H1 (cell line): ENCODE measurements at regions not wholly inside any gene's neighbourhood (a gene's known extent, or its start where the extent isn't known, plus 50 kb on each side); places are given as distances from the start of the nearest gene placed in this dataset.

Experiments
- CTCF ChIA-PET: fragments of 300-600 bp; sonication (Branson Sonifier 250); formaldehyde crosslinking; loops from one replicate; lab custom pipeline; 2021; ENCODE audit not compliant: partially characterized antibody; lab: Charles Lee
- POLR2A ChIA-PET: fragments of 300-600 bp; sonication (Branson Sonifier 250); formaldehyde crosslinking; loops from one replicate; lab custom pipeline; 2021; ENCODE audit warnings: inconsistent platforms; ENCODE audit not compliant: partially characterized antibody; lab: Charles Lee
- DNase-seq, 2 experiments: peaks; one replicate each; pipeline versions ENCODE4 v3.0.0 to v3.0.0-alpha.2; 2010 to 2022; ENCODE audit warnings: low spot score in 2 of 2, low read depth in 1 of 2, mixed read lengths in 1 of 2
- FAIRE-seq: peaks from 2 replicates; lab custom pipeline; 2011; peaks lifted over from hg19 to GRCh38; lab: Jason Lieb, UNC
- H2AFZ ChIP-seq: 2 replicates; pipeline ENCODE4 v1.8.1; 2012; ENCODE audit warnings: low read length, inconsistent platforms
- H2AK5ac ChIP-seq: 2 replicates; pipeline ENCODE4 v1.6.1; 2013; ENCODE audit warnings: low read depth, low read length
- H2BK120ac ChIP-seq: replicated peaks from 2 replicates; pipeline ENCODE3; 2013; ENCODE audit warnings: low read depth, low read length, inconsistent platforms
- H2BK12ac ChIP-seq: 2 replicates; pipeline ENCODE4 v1.6.1; 2013; ENCODE audit warnings: low read depth, low read length
- H2BK15ac ChIP-seq: 2 replicates; pipeline ENCODE4 v1.6.1; 2013; ENCODE audit warnings: low read length
- H2BK20ac ChIP-seq: 2 replicates; pipeline ENCODE4 v1.6.1; 2013; ENCODE audit warnings: low read length
- H2BK5ac ChIP-seq: 2 replicates; pipeline ENCODE4 v1.6.1; 2013; ENCODE audit warnings: low read depth, low read length
- H3K14ac ChIP-seq: 2 replicates; pipeline ENCODE4 v1.6.1; 2013; ENCODE audit warnings: inconsistent platforms; ENCODE audit not compliant: insufficient read length
- H3K18ac ChIP-seq: 2 replicates; pipeline ENCODE4 v1.6.1; 2013; ENCODE audit warnings: low read length; ENCODE audit errors: extremely low read depth
- H3K23ac ChIP-seq: 2 replicates; pipeline ENCODE4 v1.6.1; 2013; ENCODE audit warnings: inconsistent platforms; ENCODE audit not compliant: insufficient read length
- H3K23me2 ChIP-seq: 2 replicates; pipeline ENCODE4 v1.6.1; 2013; ENCODE audit warnings: low read depth, low read length
- H3K27ac ChIP-seq: 2 replicates; pipeline ENCODE4 v1.6.1; 2011; ENCODE audit warnings: low read depth, low read length, inconsistent platforms
- H3K27me3 ChIP-seq, 4 experiments: replicated peaks in 1 of 4; 1 replicate in 1 of 4; 2 replicates in 3 of 4; pipeline versions ENCODE4 v1.6.1 to v1.8.1; 2011 to 2013; ENCODE audit warnings: low read length in 3 of 4, mild to moderate bottlenecking in 3 of 4, inconsistent platforms in 2 of 4, mixed read lengths in 2 of 4, moderate library complexity in 1 of 4; ENCODE audit not compliant: control insufficient read depth in 3 of 4, insufficient read depth in 3 of 4; ENCODE audit errors: extremely low read depth in 1 of 4
- H3K36me3 ChIP-seq, 4 experiments: 2 replicates each; pipeline versions ENCODE4 v1.6.1 to v1.8.1; 2011 to 2013; ENCODE audit warnings: mild to moderate bottlenecking in 4 of 4, low read length in 3 of 4, moderate library complexity in 2 of 4, control low read depth in 1 of 4, inconsistent platforms in 1 of 4; ENCODE audit not compliant: insufficient read depth in 4 of 4, control insufficient read depth in 2 of 4
- H3K4ac ChIP-seq: replicated peaks from 2 replicates; pipeline ENCODE3; 2013; ENCODE audit warnings: low read length, low read depth, mixed read lengths, inconsistent platforms; ENCODE audit not compliant: insufficient read length
- H3K4me1 ChIP-seq, 4 experiments: replicated peaks in 1 of 4; 1 replicate in 1 of 4; 2 replicates in 3 of 4; pipeline versions ENCODE4 v1.6.1 to v1.8.1; 2011 to 2013; ENCODE audit warnings: low read length in 3 of 4, inconsistent platforms in 2 of 4, mixed read lengths in 1 of 4; ENCODE audit not compliant: insufficient read depth in 4 of 4, control insufficient read depth in 3 of 4
- H3K4me2 ChIP-seq, 2 experiments: 2 replicates each; pipeline versions ENCODE4 v1.6.1 to v1.8.1; 2011 to 2013; ENCODE audit warnings: low read depth in 2 of 2, low read length in 2 of 2, control low read depth in 1 of 2, inconsistent platforms in 1 of 2, mild to moderate bottlenecking in 1 of 2; ENCODE audit not compliant: insufficient read depth in 1 of 2
- H3K4me3 ChIP-seq, 4 experiments: fragments of 200-600, 300-600 bp in 1 of 4; sonication (generic), shearing (Covaris generic), sonication (Bioruptor Twin) in 1 of 4; 2 replicates each; pipeline versions ENCODE4 v1.5.1 to v1.8.1; 2011 to 2016; ENCODE audit warnings: low read length in 4 of 4, low read depth in 3 of 4, control low read depth in 2 of 4, inconsistent platforms in 2 of 4, mild to moderate bottlenecking in 2 of 4, mixed read lengths in 1 of 4, moderate library complexity in 1 of 4; ENCODE audit not compliant: insufficient read depth in 2 of 4; ENCODE audit errors: extremely low read depth in 1 of 4
- H3K56ac ChIP-seq: replicated peaks from 2 replicates; pipeline ENCODE3; 2013; ENCODE audit warnings: low read depth, mild to moderate bottlenecking, mixed read lengths, low read length, inconsistent platforms; ENCODE audit not compliant: insufficient read length
- H3K79me1 ChIP-seq: 2 replicates; pipeline ENCODE4 v1.6.1; 2013; ENCODE audit warnings: low read depth, low read length, control low read depth
- H3K79me2 ChIP-seq, 2 experiments: 2 replicates each; pipeline versions ENCODE4 v1.6.1 to v1.8.1; 2012 to 2013; ENCODE audit warnings: low read length in 2 of 2, mild to moderate bottlenecking in 2 of 2, inconsistent platforms in 1 of 2; ENCODE audit not compliant: insufficient read depth in 2 of 2, control insufficient read depth in 1 of 2
- H3K9ac ChIP-seq, 4 experiments: replicated peaks in 1 of 4; 1 replicate in 1 of 4; 2 replicates in 3 of 4; pipeline versions ENCODE4 v1.6.1 to v1.8.1; 2011 to 2013; ENCODE audit warnings: low read depth in 3 of 4, low read length in 3 of 4, control low read depth in 2 of 4, mild to moderate bottlenecking in 2 of 4, moderate library complexity in 2 of 4, inconsistent platforms in 1 of 4; ENCODE audit errors: extremely low read depth in 1 of 4
- H3K9me3 ChIP-seq, 2 experiments: 2 replicates each; pipeline versions ENCODE4 v1.6.1 to v1.8.1; 2012 to 2013; ENCODE audit warnings: mild to moderate bottlenecking in 2 of 2, moderate library complexity in 2 of 2, control low read depth in 1 of 2, inconsistent platforms in 1 of 2, low read depth in 1 of 2, low read length in 1 of 2, mixed read lengths in 1 of 2; ENCODE audit not compliant: insufficient read depth in 2 of 2
- H4K20me1 ChIP-seq, 2 experiments: replicated peaks in 1 of 2; 2 replicates each; pipeline versions ENCODE3 to v1.8.1; 2011 to 2013; ENCODE audit warnings: inconsistent platforms in 2 of 2, low read length in 2 of 2, mild to moderate bottlenecking in 1 of 2; ENCODE audit not compliant: insufficient read depth in 2 of 2, control insufficient read depth in 1 of 2
- H4K5ac ChIP-seq: 2 replicates; pipeline ENCODE4 v1.6.1; 2013; ENCODE audit warnings: low read length, low read depth, mixed read lengths, inconsistent platforms; ENCODE audit not compliant: insufficient read length
- H4K8ac ChIP-seq: 2 replicates; pipeline ENCODE4 v1.8.0; 2013; ENCODE audit warnings: mild to moderate bottlenecking, moderate library complexity, low read length, inconsistent platforms; ENCODE audit not compliant: insufficient read depth; ENCODE audit errors: extremely low read depth
- H4K91ac ChIP-seq: replicated peaks from 2 replicates; pipeline ENCODE3; 2013; ENCODE audit warnings: low read length, mixed read lengths, inconsistent platforms; ENCODE audit not compliant: insufficient read length
- MAFK ChIP-seq: IDR thresholded peaks from 2 replicates; pipeline ENCODE4 v1.6.1; 2012; ENCODE audit warnings: low read depth, mild to moderate bottlenecking, improper control_type of control experiment, low read length
- RFX5 ChIP-seq: IDR thresholded peaks from 2 replicates; pipeline ENCODE4 v1.6.1; 2011; ENCODE audit warnings: low read depth, low read length, improper control_type of control experiment, borderline replicate concordance
- WGBS, 2 experiments: shearing (Covaris generic) in 1 of 2; methylation state at CpG; one replicate each; pipeline versions ENCODE4 v1.1.6 to v1.1.7; 2013 to 2015; ENCODE audit warnings: low lambda C conversion rate in 2 of 2, mixed read lengths in 2 of 2, inconsistent platforms in 1 of 2, low coverage in 1 of 2, missing lambda C conversion rate in 1 of 2; ENCODE audit not compliant: insufficient replicate concordance in 2 of 2, insufficient coverage in 1 of 2, insufficient read length in 1 of 2; ENCODE audit errors: extremely low coverage in 1 of 2, missing lambda C conversion rate in 1 of 2; 5-methylcytosine and 5-hydroxymethylcytosine counted together

GRCh38 chr10:113369365-113369694 is 183.5 kb upstream of the HABP2 start:
- H2BK15ac ChIP-seq: no peak overlapping the region
- no peak overlapping the region for H3K4ac ChIP-seq
- H3K4me2 ChIP-seq: no peak overlapping the region
- ChIA-PET POLR2A (no interaction called here), CTCF (interaction anchor here (1.0 to 2.3 kb wide), 2 partner anchors 11 to 16 kb away, joined by 3 to 5 read pairs; no protein-coding TSS in a partner anchor)
- H3K27ac ChIP-seq: no peak overlapping the region
- H3K36me3 ChIP-seq: no peaks in the 10 kb centered on the region
- DNase-seq (no peak), FAIRE-seq (no peak)
- no peak overlapping the region for H4K8ac ChIP-seq
- no peaks in the 10 kb centered on the region for H3K4me1 ChIP-seq
- H2BK12ac ChIP-seq: no peak overlapping the region
- H3K27me3 ChIP-seq: peaks cover 0 to 4% (median 0%) of the 10 kb centered on the region in 4 experiments; a peak in 2 of 7 replicates
- H3K18ac ChIP-seq: no peak overlapping the region
- no peaks in the 10 kb centered on the region for H3K79me2 ChIP-seq
- no peak overlapping the region for H3K23ac ChIP-seq
- TF ChIP-seq RFX5 (no peak), MAFK (peak; percentile 82)
- H2BK5ac ChIP-seq: no peak overlapping the region
- H2BK120ac ChIP-seq: no peak overlapping the region
- no peak overlapping the region for H3K4me3 ChIP-seq
- 68% methylated on average over 5 of the region's 5 CpGs; no CpG with 5 or more reads in 1 of the 2 experiments for WGBS, 2 experiments
- H3K14ac ChIP-seq: no peak overlapping the region
- H2AK5ac ChIP-seq: no peak overlapping the region
- H4K20me1 ChIP-seq: no peaks in the 10 kb centered on the region
- no peak overlapping the region for H2AFZ ChIP-seq
- H3K9ac ChIP-seq: no peak overlapping the region
- no peaks in the 10 kb centered on the region for H3K79me1 ChIP-seq
- no peak overlapping the region for H4K91ac ChIP-seq
- H3K9me3 ChIP-seq: peaks cover 0 to 5% of the 10 kb centered on the region in 2 experiments; a peak in 1 of 4 replicates
- no peaks in the 10 kb centered on the region for H3K23me2 ChIP-seq
- no peak overlapping the region for H3K56ac ChIP-seq
- H2BK20ac ChIP-seq: no peak overlapping the region
- H4K5ac ChIP-seq: no peak overlapping the region
